ENCODE measurements at regions not wholly inside any gene's neighbourhood (a gene's known extent, or its start where the extent isn't known, plus 50 kb on each side); places are given as distances from the start of the nearest gene placed in this dataset.

GRCh38 chr5:165258197-165258771, 1752.9 kb downstream of the MAT2B start:
- Histone ChIP-seq H3K27ac (no peak overlapping the region), H3K4me1 (no peaks in the 10 kb centered on the region), H3K4me2 (no peak overlapping the region), H3K36me3 (no peaks in the 10 kb centered on the region), H3K4me3 (no peak overlapping the region), H3K9me3 (no peaks in the 10 kb centered on the region), H3K27me3 (no peaks in the 10 kb centered on the region), H3K9ac (no peak overlapping the region), H4K20me1 (no peaks in the 10 kb centered on the region)
- TF ChIP-seq Cebpa-rat (IDR thresholded peaks at IDR 0.05) = no peak

- no peak overlapping the region for H3K9ac ChIP-seq
- no peak overlapping the region for H3K27ac ChIP-seq
- no peaks in the 10 kb centered on the region for H4K20me1 ChIP-seq
- H3K36me3 ChIP-seq = no peaks in the 10 kb centered on the region
- no peaks in the 10 kb centered on the region for H3K27me3 ChIP-seq
- no peak overlapping the region for H3K4me3 ChIP-seq
- no peaks in the 10 kb centered on the region for H3K4me1 ChIP-seq
- no peak overlapping the region for H3K4me2 ChIP-seq
- TF ChIP-seq Cebpa-rat (IDR thresholded peaks at IDR 0.05) = no peak
- no peaks in the 10 kb centered on the region for H3K9me3 ChIP-seq
These were observed 1755.0 kb downstream of the MAT2B start for GRCh38 chr5:165260426-165260825.

- Histone ChIP-seq H3K4me1 (no peaks in the 10 kb centered on the region), H3K9ac (no peak overlapping the region), H4K20me1 (no peaks in the 10 kb centered on the region), H3K27ac (no peak overlapping the region), H3K27me3 (no peaks in the 10 kb centered on the region), H3K4me2 (no peak overlapping the region), H3K4me3 (no peak overlapping the region), H3K9me3 (no peaks in the 10 kb centered on the region), H3K36me3 (no peaks in the 10 kb centered on the region)
- no peak for TF ChIP-seq Cebpa-rat (IDR thresholded peaks at IDR 0.05)
These were observed 1758.1 kb downstream of the MAT2B start for GRCh38 chr5:165263536-165263935.

GRCh38 chr5:165266939-165267338, 1761.5 kb downstream of the MAT2B start:
- H3K9ac ChIP-seq = no peak overlapping the region
- no peaks in the 10 kb centered on the region for H3K4me1 ChIP-seq
- H3K4me3 ChIP-seq = no peak overlapping the region
- H3K27ac ChIP-seq = no peak overlapping the region
- no peaks in the 10 kb centered on the region for H4K20me1 ChIP-seq
- H3K27me3 ChIP-seq = no peaks in the 10 kb centered on the region
- no peaks in the 10 kb centered on the region for H3K36me3 ChIP-seq
- TF ChIP-seq Cebpa-rat (IDR thresholded peaks at IDR 0.05) = no peak
- H3K9me3 ChIP-seq = no peaks in the 10 kb centered on the region
- no peak overlapping the region for H3K4me2 ChIP-seq

GRCh38 chr5:165272436-165272835, 1767.0 kb downstream of the MAT2B start:
- TF ChIP-seq Cebpa-rat (IDR thresholded peaks at IDR 0.05) = no peak
- no peaks in the 10 kb centered on the region for H4K20me1 ChIP-seq
- H3K4me3 ChIP-seq = no peak overlapping the region

GRCh38 chr5:165277661-165278060, 1772.2 kb downstream of the MAT2B start:
- Histone ChIP-seq H4K20me1 (no peaks in the 10 kb centered on the region), H3K9ac (no peak overlapping the region), H3K27me3 (no peaks in the 10 kb centered on the region), H3K4me2 (no peak overlapping the region), H3K4me3 (no peak overlapping the region), H3K4me1 (no peaks in the 10 kb centered on the region), H3K36me3 (no peaks in the 10 kb centered on the region), H3K27ac (no peak overlapping the region), H3K9me3 (no peaks in the 10 kb centered on the region)
- no peak for TF ChIP-seq Cebpa-rat (IDR thresholded peaks at IDR 0.05)

More at GRCh38 chr5:165272436-165272835, 1767.0 kb downstream of the MAT2B start:
- H3K4me1 ChIP-seq = no peaks in the 10 kb centered on the region
- H3K27ac ChIP-seq = no peak overlapping the region
- H3K9me3 ChIP-seq = no peaks in the 10 kb centered on the region
- H3K27me3 ChIP-seq = no peaks in the 10 kb centered on the region
- H3K9ac ChIP-seq = no peak overlapping the region
- no peak overlapping the region for H3K4me2 ChIP-seq
- H3K36me3 ChIP-seq = no peaks in the 10 kb centered on the region

- no peak overlapping the region for H3K9ac ChIP-seq
- no peak overlapping the region for H3K27ac ChIP-seq
- no peak for TF ChIP-seq Cebpa-rat (IDR thresholded peaks at IDR 0.05)
- H3K4me2 ChIP-seq = no peak overlapping the region
- H3K4me1 ChIP-seq = no peaks in the 10 kb centered on the region
- H4K20me1 ChIP-seq = no peaks in the 10 kb centered on the region
- H3K36me3 ChIP-seq = no peaks in the 10 kb centered on the region
- no peaks in the 10 kb centered on the region for H3K27me3 ChIP-seq
- H3K9me3 ChIP-seq = no peaks in the 10 kb centered on the region
- H3K4me3 ChIP-seq = no peak overlapping the region
These were observed 1777.1 kb downstream of the MAT2B start for GRCh38 chr5:165282491-165282890.

- Histone ChIP-seq H3K27me3 (no peaks in the 10 kb centered on the region), H3K4me3 (no peak overlapping the region), H3K27ac (no peak overlapping the region), H3K36me3 (no peaks in the 10 kb centered on the region), H4K20me1 (no peaks in the 10 kb centered on the region), H3K4me2 (no peak overlapping the region), H3K9me3 (no peaks in the 10 kb centered on the region), H3K9ac (no peak overlapping the region), H3K4me1 (no peaks in the 10 kb centered on the region)
- no peak for TF ChIP-seq Cebpa-rat (IDR thresholded peaks at IDR 0.05)
These were observed 1781.3 kb downstream of the MAT2B start for GRCh38 chr5:165286692-165287091.

- no peaks in the 10 kb centered on the region for H3K9me3 ChIP-seq
- H3K36me3 ChIP-seq = no peaks in the 10 kb centered on the region
- H3K4me1 ChIP-seq = no peaks in the 10 kb centered on the region
- no peak overlapping the region for H3K4me2 ChIP-seq
- H3K27me3 ChIP-seq = no peaks in the 10 kb centered on the region
- H3K27ac ChIP-seq = no peak overlapping the region
- H4K20me1 ChIP-seq = no peaks in the 10 kb centered on the region
- no peak overlapping the region for H3K9ac ChIP-seq
- H3K4me3 ChIP-seq = no peak overlapping the region
- TF ChIP-seq Cebpa-rat (IDR thresholded peaks at IDR 0.05) = no peak
These were observed 1785.1 kb downstream of the MAT2B start for GRCh38 chr5:165290535-165290934.

GRCh38 chr5:165296401-165297130, 1791.1 kb downstream of the MAT2B start:
- H3K4me1 ChIP-seq = no peaks in the 10 kb centered on the region

More at GRCh38 chr5:165296401-165297130, 1791.1 kb downstream of the MAT2B start:
- H3K27me3 ChIP-seq = no peaks in the 10 kb centered on the region
- peaks cover 3% of the 10 kb centered on the region; the same call in 1 of the 2 replicates for H3K9me3 ChIP-seq
- H3K27ac ChIP-seq = no peak overlapping the region
- no peak overlapping the region for H3K4me2 ChIP-seq
- H3K9ac ChIP-seq = no peak overlapping the region
- no peak overlapping the region for H3K4me3 ChIP-seq
- no peaks in the 10 kb centered on the region for H4K20me1 ChIP-seq
- TF ChIP-seq Cebpa-rat (IDR thresholded peaks at IDR 0.05) = no peak
- no peaks in the 10 kb centered on the region for H3K36me3 ChIP-seq
